ENCODE measurements at regions not wholly inside any gene's neighbourhood (a gene's known extent, or its start where the extent isn't known, plus 50 kb on each side); places are given as distances from the start of the nearest gene placed in this dataset.
A peak's percentile ranks its signal among the peaks of the same experiment; 100 is the strongest.

DNA sequence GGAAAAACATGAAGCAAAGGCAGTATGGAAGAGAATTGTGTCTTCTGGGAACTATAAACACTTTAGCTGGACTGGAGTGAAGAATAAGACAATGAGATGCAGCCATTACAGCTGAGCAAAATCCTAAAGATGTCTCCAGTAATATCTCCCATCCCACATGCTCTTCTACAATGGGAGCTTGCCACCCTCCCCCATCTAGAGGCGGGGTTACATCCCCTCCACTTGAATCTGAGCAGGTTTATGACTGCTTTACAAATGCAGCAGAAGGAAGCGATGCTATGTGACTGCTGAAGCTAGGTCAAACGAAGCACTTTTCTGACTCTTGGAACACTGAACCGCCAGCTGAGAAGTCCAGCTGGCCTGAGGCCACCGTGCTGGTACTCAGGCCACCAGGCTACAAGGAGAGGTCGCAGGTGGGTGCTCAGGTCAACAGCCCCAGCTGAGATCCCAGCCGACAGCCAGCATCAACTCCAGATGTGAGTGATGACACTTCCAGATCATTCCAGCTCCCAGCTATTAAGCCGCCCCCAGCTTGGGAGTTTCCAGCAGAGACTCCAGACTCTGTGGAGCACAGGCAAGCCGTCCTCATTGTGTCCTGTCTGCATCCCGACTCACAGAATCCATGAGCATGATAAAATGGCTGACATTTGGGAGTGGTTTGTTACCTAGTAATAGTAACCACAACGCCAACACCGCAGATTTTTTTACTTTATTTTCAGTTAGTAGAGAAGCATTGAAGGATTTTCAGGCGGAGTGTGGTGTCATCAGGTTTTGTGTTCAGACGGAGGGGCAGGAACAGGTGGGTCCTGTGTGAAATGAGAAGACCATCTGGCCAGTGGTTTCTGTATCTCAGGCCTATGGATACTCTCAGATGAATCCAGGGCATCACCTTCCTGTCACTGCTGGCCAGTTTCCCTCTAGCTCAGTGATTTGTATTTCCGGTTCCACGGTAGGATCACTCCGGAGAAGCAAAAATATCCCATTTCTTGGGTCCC lies 89.3 kb downstream of the NPY start:
- H3K4me3 ChIP-seq (ENCODE audit: low read depth, low read length) = no peak overlapping the region
- TF ChIP-seq, protein P1, sequence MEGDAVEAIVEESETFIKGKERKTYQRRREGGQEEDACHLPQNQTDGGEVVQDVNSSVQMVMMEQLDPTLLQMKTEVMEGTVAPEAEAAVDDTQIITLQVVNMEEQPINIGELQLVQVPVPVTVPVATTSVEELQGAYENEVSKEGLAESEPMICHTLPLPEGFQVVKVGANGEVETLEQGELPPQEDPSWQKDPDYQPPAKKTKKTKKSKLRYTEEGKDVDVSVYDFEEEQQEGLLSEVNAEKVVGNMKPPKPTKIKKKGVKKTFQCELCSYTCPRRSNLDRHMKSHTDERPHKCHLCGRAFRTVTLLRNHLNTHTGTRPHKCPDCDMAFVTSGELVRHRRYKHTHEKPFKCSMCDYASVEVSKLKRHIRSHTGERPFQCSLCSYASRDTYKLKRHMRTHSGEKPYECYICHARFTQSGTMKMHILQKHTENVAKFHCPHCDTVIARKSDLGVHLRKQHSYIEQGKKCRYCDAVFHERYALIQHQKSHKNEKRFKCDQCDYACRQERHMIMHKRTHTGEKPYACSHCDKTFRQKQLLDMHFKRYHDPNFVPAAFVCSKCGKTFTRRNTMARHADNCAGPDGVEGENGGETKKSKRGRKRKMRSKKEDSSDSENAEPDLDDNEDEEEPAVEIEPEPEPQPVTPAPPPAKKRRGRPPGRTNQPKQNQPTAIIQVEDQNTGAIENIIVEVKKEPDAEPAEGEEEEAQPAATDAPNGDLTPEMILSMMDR (conservative IDR thresholded peaks at IDR 0.05; ENCODE audit: low read depth, low read length) = no peak
- DNase-seq (ENCODE audit: low read depth) = no peak

DNA sequence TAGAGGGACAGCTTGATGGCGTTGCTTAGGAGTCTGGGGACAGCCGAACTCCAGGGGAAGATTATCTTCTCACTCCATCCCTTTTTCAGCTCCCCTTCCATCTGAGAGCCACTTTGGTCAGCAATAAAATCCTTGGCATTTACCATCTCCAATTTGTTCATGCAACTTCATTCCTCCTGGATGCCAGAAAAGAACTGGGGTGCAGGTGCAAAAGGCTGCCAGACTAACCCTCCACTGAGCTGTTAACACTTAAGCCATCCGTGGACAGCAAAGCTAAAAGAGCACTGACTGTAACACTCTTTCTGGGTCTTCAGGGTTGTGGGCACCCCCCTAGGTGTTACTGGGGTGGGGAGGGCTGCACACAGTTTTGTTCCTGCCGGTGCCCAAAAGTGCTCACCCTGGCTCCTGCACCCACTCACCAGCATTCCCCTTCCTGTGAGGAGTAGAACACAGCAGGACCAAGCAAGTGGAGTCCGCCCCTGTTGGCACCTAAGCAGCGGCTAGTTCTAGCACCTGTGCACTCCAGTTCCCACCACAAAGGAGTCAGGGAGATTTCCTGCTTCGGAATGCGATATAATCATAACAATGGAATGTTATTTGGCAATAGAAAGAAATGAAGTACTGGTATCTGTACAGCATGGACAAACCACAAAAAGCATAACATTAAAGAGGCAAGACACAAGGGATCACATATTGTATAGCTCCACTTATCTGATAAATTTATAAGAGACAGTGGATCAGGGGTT lies 95.1 kb downstream of the NPY start:
- H3K4me3 ChIP-seq (ENCODE audit: low read depth, low read length) = no peak overlapping the region
- peak; percentile 84 for DNase-seq (ENCODE audit: low read depth)
- TF ChIP-seq, protein P1 (conservative IDR thresholded peaks at IDR 0.05; ENCODE audit: low read depth, low read length) = no peak

DNA sequence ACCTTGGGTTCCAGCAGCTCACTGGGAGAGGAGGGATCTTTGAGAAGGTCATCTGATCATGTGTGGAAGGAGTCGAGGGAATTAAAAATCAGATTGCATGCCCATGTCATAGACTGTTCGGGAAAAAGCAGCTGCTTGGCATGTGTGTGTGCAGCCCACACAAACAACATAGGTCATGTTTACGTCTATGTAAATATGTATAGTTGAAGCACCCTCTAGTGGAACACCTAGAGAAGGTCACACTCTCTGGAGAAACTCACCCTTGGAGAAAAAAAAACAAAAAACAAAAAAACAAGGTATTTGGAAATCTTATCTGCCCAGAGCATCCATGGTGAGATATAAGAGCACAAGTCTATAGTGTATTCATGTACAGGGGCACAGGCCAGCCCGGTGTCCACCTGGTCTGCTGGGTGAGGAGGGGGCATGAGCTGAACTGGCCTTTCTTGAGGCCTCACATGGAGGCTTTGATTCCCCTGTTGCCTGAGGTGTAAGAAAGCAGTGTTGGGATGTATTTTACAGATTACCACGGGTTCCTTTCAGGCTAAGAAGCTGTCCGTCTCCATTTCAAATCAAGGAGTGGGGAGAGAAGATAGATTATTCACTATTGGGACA lies 98.0 kb downstream of the NPY start:
- TF ChIP-seq, protein P1 (conservative IDR thresholded peaks at IDR 0.05; ENCODE audit: low read depth, low read length) = peak; percentile 51
- H3K4me3 ChIP-seq (ENCODE audit: low read depth, low read length) = no peak overlapping the region
- peak; percentile 47 for DNase-seq (ENCODE audit: low read depth)

DNA sequence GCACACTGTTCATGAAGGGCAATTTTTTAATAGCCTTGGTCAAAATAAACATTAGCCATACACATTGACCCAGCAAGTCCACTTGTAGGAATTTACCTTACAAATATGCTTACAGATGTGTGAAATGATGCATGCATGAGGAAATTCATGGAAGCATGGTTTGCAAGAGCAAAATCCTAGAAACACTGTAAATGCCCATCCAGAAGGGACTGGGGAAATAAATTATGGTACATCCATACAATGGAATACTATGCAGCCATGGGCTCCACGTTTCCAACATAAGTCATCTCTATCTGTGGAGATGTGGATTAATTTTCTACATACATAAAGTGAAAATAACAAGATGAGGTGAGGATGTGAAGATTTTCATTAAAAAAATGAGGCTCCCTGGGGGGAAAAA lies 99.1 kb downstream of the NPY start:
- H3K4me3 ChIP-seq (ENCODE audit: low read depth, low read length) = no peak overlapping the region
- no peak for DNase-seq (ENCODE audit: low read depth)
- TF ChIP-seq, protein P1 (conservative IDR thresholded peaks at IDR 0.05; ENCODE audit: low read depth, low read length) = no peak

DNA sequence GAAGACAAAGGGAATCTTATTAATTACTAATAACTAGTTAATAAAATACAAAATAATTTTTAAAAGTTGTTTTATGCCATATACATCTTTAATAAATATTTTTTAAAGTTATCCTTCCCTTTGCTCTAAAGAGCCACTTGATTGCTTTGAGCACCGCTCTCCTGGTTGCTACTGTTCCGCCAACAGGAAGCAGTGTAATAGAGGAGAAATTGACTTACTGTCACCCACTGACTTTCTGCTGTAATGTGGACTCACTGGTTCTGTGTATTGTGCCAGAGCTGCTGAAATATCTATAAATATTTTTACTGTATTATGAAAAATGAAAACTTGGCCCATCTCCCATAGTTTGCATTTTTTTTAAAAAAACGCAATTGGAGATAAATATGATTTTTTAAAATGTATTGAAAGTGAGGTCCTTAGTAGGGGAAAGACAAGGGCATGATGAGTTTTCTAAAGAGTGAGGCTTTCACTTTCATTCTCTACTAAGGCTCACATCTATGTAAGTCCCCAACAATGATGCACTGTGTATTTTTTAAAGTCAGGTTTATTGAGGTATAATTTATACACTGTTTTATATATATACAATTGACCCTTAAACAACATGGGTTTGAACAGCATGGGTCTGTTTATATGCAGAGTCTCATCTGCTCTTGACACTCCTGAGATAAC lies 100.5 kb downstream of the NPY start:
- no peak overlapping the region for H3K4me3 ChIP-seq (ENCODE audit: low read depth, low read length)
- DNase-seq (ENCODE audit: low read depth) = peak; percentile 3
- TF ChIP-seq, protein P1 (conservative IDR thresholded peaks at IDR 0.05; ENCODE audit: low read depth, low read length) = no peak

DNA sequence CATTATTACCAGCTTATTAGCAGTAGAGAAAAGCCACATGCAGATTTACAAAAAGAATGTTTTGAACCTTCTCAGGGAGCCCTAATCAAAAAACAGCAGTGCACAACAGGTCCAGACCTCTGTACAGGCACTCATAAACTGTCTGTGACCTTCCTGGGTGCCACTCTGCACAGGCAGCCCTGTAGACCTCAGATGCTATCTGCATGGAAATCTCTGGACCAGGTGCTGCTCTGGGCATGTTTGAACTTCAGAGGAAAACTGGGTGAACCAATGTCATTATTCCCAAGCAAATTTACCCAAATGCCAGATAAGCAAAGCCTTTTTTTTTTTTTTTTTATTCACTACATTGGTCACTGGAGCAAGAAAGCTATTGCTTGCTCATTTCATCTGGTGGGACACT lies 104.2 kb downstream of the NPY start:
- TF ChIP-seq, protein P1 (conservative IDR thresholded peaks at IDR 0.05; ENCODE audit: low read depth, low read length) = no peak

More for the DNA sequence above, 104.2 kb downstream of the NPY start:
- no peak overlapping the region for H3K4me3 ChIP-seq (ENCODE audit: low read depth, low read length)
- no peak for DNase-seq (ENCODE audit: low read depth)

Data from choroid plexus epithelial cell (primary cell).